ENCODE measurements at regions not wholly inside any gene's neighbourhood (a gene's known extent, or its start where the extent isn't known, plus 50 kb on each side); places are given as distances from the start of the nearest gene placed in this dataset.
"Not testable (repeated sequence)": the region's sequence is repeated elsewhere in the genome, so short reads cannot be mapped to it uniquely, and the experiment has no call there.

DNA sequence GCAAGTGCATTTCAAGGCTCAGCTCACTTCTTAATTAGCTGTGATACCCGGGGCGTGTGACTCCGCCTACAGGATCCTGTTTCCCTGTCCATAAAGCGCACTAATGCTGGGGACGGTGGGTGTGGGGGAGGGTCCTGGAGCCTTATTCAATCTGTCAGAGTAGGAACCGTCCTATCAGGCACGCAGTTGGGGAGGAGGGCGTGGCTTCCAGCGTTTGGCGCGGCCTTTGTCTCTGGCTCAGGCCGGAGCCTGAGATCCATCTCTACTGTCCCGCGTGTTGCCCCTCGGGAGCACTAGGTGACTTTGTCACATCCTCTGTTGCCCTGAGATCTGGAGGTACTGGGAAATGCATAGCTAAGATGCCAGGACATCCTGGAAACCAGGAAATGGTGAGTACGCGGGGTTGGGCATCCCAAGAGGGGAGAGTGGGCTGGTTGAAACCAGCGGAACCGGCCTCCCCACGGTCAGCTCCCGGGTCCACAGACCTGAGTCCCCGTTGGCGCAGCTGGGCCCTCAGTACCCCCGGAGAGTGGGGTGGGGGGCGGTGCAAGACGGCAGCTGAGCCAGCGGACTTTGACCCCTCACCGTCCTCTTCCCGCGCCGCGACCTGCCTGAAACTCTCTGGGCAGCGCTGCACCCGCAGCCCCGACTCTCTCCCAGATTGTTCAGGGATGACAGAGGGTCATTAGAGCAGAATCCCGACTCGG, 104.4 kb upstream of the ZNF92 start:
- TF ChIP-seq, protein P1, sequence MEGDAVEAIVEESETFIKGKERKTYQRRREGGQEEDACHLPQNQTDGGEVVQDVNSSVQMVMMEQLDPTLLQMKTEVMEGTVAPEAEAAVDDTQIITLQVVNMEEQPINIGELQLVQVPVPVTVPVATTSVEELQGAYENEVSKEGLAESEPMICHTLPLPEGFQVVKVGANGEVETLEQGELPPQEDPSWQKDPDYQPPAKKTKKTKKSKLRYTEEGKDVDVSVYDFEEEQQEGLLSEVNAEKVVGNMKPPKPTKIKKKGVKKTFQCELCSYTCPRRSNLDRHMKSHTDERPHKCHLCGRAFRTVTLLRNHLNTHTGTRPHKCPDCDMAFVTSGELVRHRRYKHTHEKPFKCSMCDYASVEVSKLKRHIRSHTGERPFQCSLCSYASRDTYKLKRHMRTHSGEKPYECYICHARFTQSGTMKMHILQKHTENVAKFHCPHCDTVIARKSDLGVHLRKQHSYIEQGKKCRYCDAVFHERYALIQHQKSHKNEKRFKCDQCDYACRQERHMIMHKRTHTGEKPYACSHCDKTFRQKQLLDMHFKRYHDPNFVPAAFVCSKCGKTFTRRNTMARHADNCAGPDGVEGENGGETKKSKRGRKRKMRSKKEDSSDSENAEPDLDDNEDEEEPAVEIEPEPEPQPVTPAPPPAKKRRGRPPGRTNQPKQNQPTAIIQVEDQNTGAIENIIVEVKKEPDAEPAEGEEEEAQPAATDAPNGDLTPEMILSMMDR (conservative IDR thresholded peaks at IDR 0.05; ENCODE audit: control insufficient read depth, insufficient read depth, low read depth, low read length), result no peak
- peak; percentile 46 for DNase-seq (ENCODE audit: low read depth)
- H3K4me3 ChIP-seq (ENCODE audit: control insufficient read depth, low read depth, low read length), result peak overlapping the region; percentile 47

DNA sequence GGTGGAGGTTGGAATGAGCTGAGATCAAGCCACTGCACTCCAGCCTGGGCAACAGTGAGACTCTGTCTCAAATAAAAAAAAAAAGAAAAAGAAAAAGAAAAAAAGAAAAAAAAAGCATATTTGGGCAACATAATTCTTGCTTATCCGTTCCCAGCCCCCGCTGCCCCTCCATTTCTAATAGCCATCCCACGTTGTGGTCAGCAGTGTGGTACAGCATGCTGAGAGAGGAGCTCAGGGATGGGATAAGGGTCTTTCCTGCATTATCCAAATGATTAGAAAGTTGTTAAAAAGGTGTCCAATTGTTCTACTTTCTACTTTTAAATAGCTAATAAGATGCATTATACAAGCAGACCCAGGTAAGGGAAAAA, 104.9 kb upstream of the ZNF92 start:
- TF ChIP-seq, protein P1 (conservative IDR thresholded peaks at IDR 0.05; ENCODE audit: control insufficient read depth, insufficient read depth, low read depth, low read length), result no peak
- no peak for DNase-seq (ENCODE audit: low read depth)
- H3K4me3 ChIP-seq (ENCODE audit: control insufficient read depth, low read depth, low read length), result no peak overlapping the region

DNA sequence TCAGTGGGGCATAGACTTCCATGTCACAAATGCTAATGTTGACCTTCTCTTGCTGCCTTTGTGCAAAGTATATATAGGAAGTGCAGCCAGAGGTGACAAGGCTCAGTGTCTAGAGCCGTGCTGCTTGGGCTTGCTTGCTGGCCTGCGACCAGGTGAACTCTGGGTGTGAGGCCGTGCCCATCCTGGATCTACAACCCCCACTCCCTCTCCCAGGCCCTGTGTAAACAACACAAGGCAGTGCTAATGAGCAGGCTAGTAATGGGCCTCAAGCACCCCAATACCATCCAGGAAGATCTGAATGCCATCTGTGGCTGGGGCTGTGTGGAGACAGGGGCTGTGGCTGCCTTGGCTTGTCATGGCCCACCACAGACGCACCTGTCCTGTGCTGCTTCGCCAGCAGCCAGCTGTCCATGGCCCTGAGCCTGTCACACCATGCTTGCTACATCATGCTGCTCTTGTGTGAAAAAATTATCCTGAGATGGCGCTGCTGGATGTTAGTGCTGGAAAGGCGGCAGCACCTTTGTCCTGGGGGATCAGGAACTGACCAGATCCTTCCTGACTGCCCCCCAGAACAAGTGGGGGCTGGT, 107.6 kb upstream of the ZNF92 start:
- TF ChIP-seq, protein P1 (conservative IDR thresholded peaks at IDR 0.05; ENCODE audit: control insufficient read depth, insufficient read depth, low read depth, low read length), result no peak
- no peak overlapping the region for H3K4me3 ChIP-seq (ENCODE audit: control insufficient read depth, low read depth, low read length)
- DNase-seq (ENCODE audit: low read depth), result no peak

DNA sequence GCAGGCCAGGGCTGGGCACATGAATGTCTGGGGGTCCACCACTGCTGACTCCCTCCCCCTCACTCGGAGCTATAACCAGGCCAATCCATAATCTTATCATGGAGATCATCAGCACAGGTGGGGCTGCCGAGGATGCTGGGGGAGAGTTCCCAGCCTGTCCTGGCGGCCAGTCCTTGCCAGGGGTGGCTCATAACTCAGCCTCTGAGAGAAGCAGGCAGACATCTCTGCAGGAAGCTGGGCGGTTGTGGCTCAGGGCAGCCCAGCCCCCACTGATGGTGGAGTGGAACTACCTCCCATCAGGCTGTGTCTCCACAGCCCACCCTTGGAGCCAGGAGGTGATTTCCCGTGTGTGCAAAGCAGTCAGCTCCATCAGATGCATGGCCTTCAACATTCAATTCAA, 109.4 kb upstream of the ZNF92 start:
- no peak overlapping the region for H3K4me3 ChIP-seq (ENCODE audit: control insufficient read depth, low read depth, low read length)
- no peak for DNase-seq (ENCODE audit: low read depth)
- TF ChIP-seq, protein P1 (conservative IDR thresholded peaks at IDR 0.05; ENCODE audit: control insufficient read depth, insufficient read depth, low read depth, low read length), result no peak

DNA sequence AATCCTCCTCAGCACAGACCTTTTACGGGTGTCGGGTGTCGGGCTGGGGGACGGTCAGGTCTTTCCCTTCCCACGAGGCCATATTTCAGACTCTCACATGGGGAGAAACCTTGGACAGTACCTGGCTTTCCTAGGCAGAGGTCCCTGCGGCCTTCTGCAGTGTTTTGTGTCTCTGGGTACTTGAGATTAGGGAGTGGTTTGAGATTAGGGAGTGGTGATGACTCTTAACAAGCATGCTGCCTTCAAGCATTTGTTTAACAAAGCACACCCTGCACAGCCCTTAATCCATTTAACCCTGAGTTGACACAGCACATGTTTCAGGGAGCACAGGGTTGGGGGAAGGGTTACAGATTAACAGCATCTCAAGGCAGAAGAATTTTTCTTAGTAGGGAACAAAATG, 113.0 kb upstream of the ZNF92 start:
- DNase-seq (ENCODE audit: low read depth); H3K4me3 ChIP-seq (ENCODE audit: control insufficient read depth, low read depth, low read length): not testable (repeated sequence)

DNA sequence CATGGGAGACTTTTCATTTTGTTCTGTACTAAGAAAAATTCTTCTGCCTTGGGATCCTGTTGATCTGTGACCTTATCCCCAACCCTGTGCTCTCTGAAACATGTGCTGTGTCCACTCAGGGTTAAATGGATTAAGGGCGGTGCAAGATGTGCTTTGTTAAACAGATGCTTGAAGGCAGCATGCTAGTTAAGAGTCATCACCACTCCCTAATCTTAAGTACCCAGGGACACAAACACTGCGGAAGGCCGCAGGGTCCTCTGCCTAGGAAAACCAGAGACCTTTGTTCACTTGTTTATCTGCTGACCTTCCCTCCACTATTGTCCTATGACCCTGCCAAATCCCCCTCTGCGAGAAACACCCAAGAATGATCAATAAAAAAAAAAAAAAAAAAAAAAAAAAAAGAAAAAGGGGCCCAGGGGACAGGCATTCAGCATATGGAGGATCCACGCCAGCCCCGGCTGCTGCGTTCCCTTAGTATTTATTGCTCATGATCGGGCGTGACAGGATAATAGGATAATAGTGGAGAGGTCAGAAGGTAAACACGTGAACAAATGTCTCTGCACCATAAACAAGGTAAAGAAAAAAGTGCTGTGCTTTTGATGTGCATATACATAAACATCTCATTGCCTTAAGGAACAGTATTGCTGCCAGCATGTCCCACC, 113.7 kb upstream of the ZNF92 start:
- not testable (repeated sequence) for DNase-seq (ENCODE audit: low read depth); H3K4me3 ChIP-seq (ENCODE audit: control insufficient read depth, low read depth, low read length)

DNA sequence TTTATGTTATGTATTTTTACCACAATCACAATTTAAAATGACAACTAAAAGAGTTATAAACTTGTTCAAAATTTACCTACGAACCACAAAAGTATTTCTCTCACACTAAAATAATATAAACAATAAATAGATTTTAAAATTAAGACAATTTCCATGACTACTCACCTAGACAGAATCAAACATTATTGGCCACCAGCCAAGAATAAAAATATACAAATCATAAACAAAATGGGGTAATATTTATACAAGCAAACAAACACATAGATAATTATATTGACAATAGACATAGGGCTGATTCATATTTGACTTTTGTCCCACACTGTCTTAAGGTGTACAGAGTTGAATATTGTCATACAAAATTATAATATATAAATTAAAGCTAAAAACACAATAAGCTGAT, 119.6 kb upstream of the ZNF92 start:
- DNase-seq (ENCODE audit: low read depth), result no peak
- TF ChIP-seq, protein P1 (conservative IDR thresholded peaks at IDR 0.05; ENCODE audit: control insufficient read depth, insufficient read depth, low read depth, low read length), result no peak
- H3K4me3 ChIP-seq (ENCODE audit: control insufficient read depth, low read depth, low read length), result no peak overlapping the region
